ENCODE measurements at regions not wholly inside any gene's neighbourhood (a gene's known extent, or its start where the extent isn't known, plus 50 kb on each side); places are given as distances from the start of the nearest gene placed in this dataset.

GRCh38 chr2:221710744-221711143 lies 138.6 kb upstream of the EPHA4 start:
- Histone ChIP-seq H3K9ac (ENCODE audit: low read length) (no peak overlapping the region), H3K4me1 (ENCODE audit: control insufficient read depth in 1 of 2, insufficient read depth in 2 of 2, low read length in 2 of 2) (no peaks in the 10 kb centered on the region), H4K20me1 (ENCODE audit: insufficient read depth) (no peaks in the 10 kb centered on the region), H3K4me3 (replicated peaks in 1 of 2; ENCODE audit: low read depth in 1 of 2, low read length in 2 of 2) (no peak overlapping the region), H3K9me3 (ENCODE audit: control insufficient read depth in 1 of 2, insufficient read depth in 1 of 2, low read depth in 1 of 2, low read length in 2 of 2) (no peaks in the 10 kb centered on the region), H3K9me2 (ENCODE audit: insufficient read depth) (no peaks in the 10 kb centered on the region), H3K4me2 (ENCODE audit: low read length) (no peak overlapping the region), H3K27ac (ENCODE audit: low read depth, low read length) (no peak overlapping the region), H3K79me2 (ENCODE audit: insufficient read depth, low read length) (no peaks in the 10 kb centered on the region), H3K36me3 (ENCODE audit: control insufficient read depth in 1 of 2, insufficient read depth in 2 of 2, low read length in 2 of 2) (no peaks in the 10 kb centered on the region), H3K27me3 (ENCODE audit: insufficient read depth, low read length) (peaks cover 15% of the 10 kb centered on the region), H2AFZ (ENCODE audit: low read depth, low read length, poor library complexity, severe bottlenecking) (no peak overlapping the region)
- RAD21 ChIA-PET (ENCODE audit: low non-redundant PET in 1 of 2, low total read pairs in 2 of 2, uncharacterized antibody in 2 of 2, unreplicated experiment in 2 of 2) = no interaction called here
- ATAC-seq = no peak
- no peak for DNase-seq (ENCODE audit: low read depth, low spot score)
- POLR2A ChIA-PET = no interaction called here
- intact Hi-C loops (cut with micrococcal nuclease) = no loop called here
- BruUV-seq (replicated peaks) = no TSS peak
- TF ChIP-seq POLR2AphosphoS5 (IDR thresholded peaks at IDR 0.05; ENCODE audit: low read depth, low read length) (no peak), REST (IDR thresholded peaks at IDR 0.05; ENCODE audit: low read depth) (no peak), YY1 (IDR thresholded peaks at IDR 0.05; ENCODE audit: extremely low read depth, insufficient replicate concordance, low read depth, low read length) (no peak), FOSL1 (IDR thresholded peaks at IDR 0.05; ENCODE audit: low read depth) (no peak), SIN3A (IDR thresholded peaks at IDR 0.05; ENCODE audit: low read depth) (no peak), EZH2 (IDR thresholded peaks at IDR 0.05) (no peak), MAX (IDR thresholded peaks at IDR 0.05) (no peak), EGR1 (IDR thresholded peaks at IDR 0.05; ENCODE audit: low read depth) (no peak), ZFX (IDR thresholded peaks at IDR 0.05) (no peak), SRF (IDR thresholded peaks at IDR 0.05; ENCODE audit: low read depth) (no peak), ELF1 (IDR thresholded peaks at IDR 0.05; ENCODE audit: borderline replicate concordance, low read depth) (no peak), CBX3 (IDR thresholded peaks at IDR 0.05; ENCODE audit: low read depth) (no peak), RAD21 (IDR thresholded peaks at IDR 0.05; ENCODE audit: low read depth) (no peak), TCF7L2 (IDR thresholded peaks at IDR 0.05; ENCODE audit: borderline replicate concordance, extremely low read depth, insufficient read depth, insufficient read length) (no peak)
- CTCF ChIA-PET = no interaction called here

Data from HCT116 (cell line).